NCI-H2029 treated with DMSO at 0.1 percent for 48 hours (cell line): ENCODE measurements at regions not wholly inside any gene's neighbourhood (a gene's known extent, or its start where the extent isn't known, plus 50 kb on each side); places are given as distances from the start of the nearest gene placed in this dataset.

Source experiments
- DNase-seq: peaks from one replicate; lab custom pipeline; 2025; lab: John Stamatoyannopoulos, UW

DNA sequence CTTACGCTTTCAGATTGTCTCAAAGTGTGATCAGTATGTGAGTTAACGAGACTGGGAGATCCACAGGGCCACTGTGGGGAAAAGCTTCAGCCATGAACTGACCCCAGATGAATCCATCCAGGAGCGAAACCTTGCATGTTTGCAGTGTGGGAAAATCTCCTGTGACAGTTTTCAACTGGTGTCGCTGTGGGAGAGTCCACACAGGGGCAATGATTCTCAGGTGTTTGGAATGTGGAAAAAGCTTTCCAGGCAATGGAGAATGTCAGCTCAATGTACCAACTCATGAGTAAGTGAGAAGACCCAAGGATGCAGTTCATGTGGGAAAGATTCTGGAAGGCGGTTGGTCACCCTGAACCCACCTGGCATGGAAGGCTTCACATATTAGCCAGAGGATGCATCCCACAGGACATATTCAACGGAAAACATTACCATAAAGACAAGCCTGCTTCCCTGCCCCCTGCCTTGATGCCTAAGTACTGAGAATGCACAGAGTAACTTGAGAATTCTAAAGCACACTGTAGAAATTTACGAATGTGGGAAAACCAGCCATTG, 204.1 kb upstream of the BMPER start:
- DNase-seq: no peak

DNA sequence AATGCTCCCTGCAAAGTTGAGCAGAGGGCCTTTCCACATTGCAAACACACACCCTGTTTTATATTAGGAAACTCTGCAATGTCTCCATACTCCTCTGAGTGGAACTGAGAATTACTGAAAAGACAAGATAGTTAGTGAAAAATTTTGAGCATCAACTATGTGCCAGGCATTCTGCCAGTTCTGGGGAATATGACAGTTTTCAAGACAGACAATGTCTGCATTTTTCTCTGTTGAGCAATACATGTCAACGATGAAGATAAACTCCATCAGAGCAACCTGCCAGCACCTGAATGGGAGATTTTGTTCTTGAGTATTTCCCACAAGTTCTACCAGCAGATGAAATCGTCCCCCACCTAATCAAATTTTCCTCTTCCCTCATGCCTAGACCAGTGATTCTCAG, 203.4 kb upstream of the BMPER start:
- no peak for DNase-seq

DNA sequence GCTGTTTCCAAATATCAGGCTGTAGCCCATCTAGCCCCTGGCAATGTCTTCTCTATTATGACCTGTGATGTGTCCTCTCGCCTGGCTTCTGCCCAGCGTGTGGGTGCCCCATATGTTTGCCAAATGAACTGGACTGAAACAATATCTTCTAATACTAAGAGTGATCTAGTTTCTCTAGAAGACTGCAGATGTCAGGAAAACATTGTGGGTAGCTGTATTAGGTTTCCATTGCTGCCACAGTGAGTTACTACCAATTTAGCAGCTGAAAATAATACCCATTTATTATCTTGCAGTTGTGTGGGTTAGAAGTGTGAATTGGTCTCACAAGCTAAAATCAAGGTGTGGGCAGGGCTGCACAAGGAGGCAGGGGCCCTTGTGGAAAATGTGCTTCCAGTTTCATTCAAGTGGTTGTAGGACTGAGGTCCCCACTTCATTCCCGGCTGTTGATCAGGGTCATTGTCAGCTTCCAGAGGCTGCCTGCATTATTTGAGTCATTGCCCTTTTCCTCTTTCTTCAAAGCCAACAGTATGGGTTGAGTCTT, 202.8 kb upstream of the BMPER start:
- DNase-seq: no peak

DNA sequence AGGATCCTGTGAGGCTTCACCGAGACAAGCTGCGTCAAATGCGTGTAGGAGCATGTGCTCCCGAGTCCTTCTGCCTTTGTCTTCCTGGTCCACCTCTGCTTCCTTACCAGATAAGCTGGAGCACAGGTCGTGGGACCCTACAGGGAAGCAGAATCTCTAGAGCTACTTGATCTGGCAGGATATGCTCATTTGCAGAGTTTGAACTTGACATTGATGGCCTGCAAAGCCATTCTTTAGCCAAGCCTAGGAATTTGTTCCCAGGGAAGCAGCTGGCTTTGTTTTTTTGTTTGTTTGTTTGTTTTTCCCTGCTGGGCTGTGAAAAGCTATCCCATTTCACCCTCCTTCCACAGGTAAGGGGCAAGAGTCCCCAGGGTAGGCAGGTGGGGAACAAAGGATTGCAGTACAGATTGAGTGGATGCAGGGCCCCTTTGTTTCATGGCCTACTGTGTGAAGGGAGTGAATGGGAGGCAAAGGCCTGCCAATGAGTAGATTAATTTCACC, 200.0 kb upstream of the BMPER start:
- no peak for DNase-seq

DNA sequence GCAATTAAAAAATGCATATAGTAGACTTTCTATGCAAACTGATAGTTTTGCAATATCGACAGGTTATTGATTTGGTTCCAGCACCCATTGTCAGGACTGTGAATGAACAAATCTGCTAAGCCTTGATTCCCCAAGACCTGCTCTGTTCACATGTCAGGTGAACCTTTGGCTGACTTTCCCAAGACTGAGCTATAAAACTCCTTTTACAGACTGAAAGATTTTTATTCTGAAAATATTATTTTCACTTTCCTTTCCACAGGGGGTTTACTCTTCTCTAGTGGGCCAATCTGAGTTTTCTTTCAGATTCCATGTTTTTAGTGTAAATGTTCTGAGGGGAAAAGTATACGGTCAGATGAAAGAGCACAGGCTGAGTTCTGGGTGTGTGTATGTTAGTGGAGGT, 199.2 kb upstream of the BMPER start:
- DNase-seq: no peak

DNA sequence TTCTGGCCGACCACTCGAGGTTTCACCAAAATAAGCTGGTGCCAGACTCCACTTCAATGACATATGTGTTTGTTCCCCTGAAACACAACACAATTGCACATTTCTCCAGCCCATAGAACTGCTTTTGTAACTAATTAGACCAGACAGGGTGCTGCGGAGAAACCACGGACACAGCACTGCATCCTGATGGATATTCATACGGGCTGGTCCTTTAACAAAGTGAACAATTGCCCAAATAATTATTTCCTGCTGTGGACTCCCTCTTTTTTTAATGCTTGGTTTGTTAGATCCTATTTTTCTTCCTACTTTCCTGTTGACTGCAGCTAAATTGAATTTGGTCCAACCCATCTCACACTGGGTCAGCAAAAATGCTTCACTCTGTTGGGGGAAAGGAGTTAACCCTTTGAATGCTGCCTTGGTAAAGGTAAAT, 198.6 kb upstream of the BMPER start:
- peak; percentile 74 for DNase-seq

DNA sequence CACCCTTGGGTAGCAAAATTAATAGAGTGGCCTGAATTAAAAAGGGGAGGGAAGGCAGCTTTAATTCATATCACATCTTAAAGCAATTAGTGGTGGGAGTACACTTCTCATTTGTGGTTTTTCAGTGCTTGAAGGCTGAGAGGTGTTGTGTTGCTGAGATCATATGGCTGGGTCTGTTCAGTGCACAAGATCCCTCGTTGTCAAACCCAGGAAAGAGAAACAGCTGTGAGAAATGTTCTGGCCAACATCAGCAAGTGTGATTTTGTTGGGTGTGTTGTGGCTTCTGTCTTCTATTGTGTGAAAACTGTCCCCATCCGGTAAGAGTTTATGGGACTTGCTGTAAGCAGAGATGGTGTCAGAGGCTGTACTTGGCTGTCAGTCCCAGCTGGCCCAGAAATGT, 197.9 kb upstream of the BMPER start:
- DNase-seq: peak; percentile 34

DNA sequence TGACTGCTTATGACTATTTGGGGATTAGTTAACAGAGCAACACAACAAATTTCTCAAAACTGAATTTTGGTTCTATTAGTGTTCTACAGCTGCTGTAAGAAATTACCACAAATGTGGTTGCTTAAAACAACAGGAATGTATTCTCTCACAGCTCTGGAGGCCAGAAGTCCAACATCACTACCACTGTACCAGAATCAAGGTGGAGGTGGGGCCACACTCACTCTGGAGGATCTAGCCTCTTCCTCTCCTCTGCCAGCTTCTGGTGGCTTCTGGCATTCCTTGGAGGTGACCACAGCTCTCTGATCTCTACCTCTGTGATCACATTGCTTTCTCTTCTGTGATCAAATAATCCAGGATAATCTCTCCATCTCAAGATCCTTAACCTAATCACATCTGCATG, 194.7 kb upstream of the BMPER start:
- DNase-seq: no peak

DNA sequence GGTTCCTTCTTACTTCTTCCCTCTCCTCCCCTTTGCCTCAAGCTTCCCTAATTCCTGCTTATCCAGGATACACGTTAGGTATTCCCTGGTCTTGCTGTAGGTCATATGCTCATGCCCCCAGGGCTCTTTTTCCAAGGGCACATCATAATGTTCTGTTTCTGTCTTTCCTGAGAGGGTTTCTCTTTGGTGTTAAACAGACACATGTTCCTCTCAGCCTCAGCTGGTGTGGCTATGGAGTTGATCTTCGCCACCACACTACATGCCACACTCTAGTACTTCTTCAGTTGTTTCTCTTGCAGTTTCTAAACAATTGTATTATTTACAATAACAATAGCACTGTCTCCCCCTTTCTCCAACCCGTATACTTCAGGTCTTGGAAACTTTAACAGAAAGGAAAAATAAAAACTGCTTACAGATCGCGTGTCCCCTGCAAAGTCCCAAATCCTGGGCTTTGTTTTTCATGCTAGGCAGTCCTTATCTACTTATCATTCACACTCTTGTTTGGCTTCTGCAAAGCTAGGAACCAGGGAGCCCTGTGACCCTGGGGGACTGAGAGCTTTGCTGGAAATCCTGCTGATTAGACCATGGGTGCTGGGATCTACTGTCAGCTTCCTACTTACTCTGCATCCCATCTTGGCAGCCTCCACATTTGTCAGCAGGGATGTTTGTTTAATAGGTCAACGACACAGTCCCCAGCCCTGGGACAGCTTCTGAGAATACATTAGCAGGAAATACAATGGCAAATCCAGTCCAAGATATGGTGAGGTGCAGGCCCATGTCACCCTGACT, 193.9 kb upstream of the BMPER start:
- no peak for DNase-seq

DNA sequence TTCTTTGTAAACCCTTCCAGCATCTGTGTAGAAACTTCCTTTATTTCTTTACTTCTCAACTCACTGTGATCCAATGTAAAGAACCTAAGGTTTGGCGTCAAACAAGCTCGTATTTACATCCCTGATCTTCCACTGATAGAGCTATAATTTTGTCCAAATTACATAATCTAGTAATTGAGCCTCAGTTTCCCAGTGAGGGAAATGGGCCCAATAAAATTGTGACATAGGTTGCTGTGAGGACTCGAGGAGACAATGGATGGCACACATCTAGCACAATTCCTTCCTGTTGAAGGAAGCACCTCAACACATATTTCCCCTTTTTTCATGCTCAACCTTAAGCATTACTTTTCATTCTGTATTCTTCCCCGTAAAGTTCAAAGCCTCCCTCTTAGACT, 193.3 kb upstream of the BMPER start:
- no peak for DNase-seq

DNA sequence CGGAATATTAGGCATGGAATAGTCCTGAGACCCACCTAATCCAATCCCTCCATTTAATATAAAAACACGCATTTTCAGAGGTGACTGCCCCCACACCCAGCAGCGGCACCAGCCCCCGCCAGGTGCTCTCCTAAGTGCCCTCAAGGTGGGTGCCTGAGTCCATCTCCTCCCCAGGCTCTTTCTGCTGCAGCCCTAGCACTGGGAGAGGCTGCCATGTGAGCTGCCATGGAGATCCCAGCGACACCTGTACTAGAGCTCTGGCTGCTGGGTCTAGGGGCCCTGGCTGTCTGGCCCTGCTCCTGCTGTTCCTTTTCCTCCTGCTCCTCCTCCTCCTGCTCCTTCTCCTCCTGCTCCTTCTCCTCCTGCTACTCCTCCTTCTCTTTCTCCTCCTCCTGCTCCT, 191.1 kb upstream of the BMPER start:
- DNase-seq: no peak

DNA sequence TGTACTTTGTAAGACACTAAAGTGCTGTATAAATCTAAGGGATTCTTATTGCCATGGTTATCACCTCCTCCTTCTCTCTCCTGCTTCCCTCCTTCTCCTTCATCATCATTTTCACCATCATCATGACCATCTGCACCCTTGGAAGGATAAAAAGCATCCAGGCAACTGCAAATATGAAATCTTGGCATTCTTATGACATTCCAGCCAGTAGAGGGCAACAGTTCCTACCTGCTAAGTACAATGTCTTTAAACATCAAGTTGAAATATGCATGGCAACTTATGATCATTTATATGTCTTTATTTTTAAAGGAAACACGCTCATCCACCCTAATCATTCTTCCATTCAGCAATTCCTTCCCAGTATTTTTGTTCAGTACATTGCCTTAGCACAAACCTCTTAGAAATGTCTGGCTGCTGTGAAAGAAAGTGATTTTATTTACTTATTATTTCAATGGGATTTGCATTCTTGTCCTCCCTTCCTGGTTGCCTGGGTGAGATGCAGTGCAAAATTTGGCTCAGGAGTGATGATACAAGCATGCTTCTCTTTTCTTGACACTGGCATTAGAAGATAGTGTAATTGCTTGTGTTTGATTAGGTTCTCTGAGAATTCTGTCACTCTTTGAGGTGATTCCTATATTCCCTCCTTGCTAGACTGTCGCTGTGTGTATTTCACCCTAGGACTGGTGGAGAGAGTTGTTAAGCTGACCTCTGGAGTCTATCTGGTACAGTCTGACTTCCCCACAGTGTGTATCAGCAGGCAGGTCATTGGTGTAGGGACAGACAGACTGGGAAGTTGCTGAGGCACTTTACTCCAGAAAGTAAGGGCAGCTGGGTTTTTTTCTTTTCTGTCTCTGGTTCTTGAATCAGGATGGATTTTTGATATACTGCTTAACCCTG, 188.5 kb upstream of the BMPER start:
- DNase-seq: no peak

DNA sequence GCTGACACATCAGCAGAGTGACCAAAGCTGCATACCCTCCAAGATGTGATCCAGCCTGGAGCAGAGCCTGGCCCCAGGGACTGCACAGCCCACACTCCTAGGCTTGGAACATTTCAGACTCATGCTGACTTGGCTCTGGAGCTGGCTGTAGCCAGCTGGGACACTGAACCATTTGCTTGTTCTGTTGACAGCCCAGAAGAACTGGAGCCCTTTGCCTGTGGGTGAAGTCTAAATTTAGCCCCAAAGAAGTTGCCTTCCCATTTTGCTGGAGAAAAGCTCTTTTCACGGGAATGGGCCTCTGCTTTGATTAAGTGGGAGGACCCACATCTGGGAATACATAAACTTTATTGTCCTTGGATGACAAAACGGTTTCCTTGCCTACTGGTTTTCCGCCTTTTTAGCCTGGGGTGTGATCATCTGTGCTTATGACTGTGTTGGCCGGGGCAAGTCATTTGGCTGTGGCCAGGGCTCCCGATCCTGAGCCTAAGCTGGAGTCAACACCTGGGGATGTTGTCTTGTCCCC, 186.2 kb upstream of the BMPER start:
- no peak for DNase-seq

DNA sequence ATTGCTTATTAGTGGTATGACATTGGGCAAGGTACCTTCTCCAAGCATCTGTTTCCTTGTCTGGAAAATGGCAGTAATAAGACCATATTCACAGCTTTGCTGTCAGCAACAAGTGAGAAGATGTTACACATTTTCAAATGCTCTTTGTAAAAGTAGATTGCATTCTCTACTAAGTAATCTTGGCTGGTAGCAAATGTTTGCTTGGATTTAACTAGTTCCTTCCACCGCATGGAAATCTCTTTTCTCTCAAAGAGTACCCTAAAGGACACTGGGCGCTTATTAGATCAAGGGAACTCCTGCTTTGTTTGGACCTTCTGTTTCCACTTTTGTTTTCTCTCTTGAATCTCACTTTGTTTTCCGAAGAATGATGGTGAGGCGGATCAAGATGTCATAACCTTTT, 185.2 kb upstream of the BMPER start:
- DNase-seq: no peak

DNA sequence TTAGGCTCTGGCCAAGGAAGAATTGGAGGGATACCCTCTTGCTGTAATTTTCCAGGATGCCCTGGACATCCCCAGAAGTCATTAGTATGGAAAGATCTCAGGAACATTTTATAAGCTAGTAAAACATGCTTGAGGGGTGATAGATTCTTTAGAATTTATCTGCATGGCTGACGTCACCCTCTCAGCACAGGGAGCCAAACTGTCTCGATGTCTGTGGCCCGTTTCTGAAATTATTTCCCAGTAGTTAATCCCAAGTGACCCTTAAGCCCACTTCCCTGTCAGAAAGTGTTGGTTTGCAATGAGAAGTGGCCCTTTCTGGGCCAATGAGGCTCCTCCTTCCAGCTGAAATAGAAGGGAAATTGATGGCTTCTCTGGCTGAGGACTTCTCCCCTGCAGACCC, 184.5 kb upstream of the BMPER start:
- no peak for DNase-seq

DNA sequence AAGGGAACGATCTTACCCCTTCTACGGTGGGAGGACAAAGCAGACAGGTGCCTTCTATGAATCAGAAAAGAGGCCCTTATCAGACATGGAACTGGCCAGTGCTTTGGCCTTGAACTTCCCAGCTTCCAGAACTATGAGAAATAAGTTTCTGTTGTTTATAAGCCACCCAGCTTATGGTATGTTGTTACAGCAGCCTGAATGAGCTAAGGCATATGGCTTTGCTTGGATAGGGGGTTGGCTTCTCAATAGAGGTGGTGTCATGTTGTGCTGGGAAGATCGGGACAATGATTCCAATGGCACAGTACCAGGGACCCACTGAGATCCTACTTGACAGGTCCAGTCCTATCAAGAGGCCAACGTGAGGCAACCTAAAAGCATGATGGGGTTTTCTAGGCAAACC, 183.4 kb upstream of the BMPER start:
- no peak for DNase-seq

DNA sequence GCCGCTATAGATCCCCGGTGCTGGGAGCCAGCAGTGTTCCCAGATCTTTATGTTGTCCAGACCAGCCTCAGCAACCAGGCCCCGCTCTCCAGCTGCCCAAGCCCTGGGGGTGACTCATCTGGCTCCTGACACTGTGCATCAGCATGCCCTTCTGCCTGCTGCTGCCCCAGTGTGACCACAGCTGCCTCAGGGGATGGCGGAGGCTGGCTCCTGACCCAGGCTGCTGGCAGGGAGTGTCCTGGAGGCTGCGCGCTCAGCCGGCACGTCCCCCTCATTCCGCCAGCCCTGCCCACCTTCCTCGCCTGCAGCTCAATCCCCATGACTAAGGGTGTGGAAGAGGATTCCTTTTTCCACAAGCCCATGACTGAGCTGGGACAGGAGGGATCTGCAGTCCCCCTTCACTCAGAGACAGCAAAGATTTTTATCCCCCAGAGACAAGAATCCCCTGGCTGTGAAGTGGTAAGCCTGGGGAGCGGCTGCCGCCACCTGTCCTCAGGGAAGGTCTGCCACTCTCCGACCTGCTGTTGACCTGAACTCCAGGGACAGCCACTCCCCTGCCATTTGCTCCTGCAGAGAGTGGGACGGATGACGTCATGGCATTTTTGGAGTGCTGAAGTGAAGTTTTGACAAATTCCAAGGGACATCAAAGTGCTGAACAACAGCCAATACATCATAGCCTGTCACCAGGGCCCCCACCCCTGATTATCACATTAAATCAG, 182.8 kb upstream of the BMPER start:
- no peak for DNase-seq

DNA sequence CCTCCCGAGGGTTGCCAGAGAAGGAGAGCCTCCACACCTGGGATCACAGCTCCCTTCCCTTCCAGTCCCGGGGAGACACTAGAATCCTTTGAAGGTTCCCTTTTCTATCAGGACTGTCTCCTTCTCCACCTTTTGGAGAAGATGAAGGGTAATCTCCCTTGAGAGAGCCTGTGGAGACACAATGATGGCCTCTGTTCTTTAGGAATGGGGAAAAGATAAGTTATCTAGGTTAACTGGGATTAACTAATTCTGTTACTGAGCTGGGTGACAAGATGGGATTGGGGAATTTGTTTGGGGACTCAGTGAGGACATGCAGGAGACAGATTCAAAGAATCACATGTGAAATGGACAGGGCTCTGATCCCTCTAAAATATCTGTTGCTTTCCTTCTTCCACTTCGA, 181.1 kb upstream of the BMPER start:
- DNase-seq: no peak

DNA sequence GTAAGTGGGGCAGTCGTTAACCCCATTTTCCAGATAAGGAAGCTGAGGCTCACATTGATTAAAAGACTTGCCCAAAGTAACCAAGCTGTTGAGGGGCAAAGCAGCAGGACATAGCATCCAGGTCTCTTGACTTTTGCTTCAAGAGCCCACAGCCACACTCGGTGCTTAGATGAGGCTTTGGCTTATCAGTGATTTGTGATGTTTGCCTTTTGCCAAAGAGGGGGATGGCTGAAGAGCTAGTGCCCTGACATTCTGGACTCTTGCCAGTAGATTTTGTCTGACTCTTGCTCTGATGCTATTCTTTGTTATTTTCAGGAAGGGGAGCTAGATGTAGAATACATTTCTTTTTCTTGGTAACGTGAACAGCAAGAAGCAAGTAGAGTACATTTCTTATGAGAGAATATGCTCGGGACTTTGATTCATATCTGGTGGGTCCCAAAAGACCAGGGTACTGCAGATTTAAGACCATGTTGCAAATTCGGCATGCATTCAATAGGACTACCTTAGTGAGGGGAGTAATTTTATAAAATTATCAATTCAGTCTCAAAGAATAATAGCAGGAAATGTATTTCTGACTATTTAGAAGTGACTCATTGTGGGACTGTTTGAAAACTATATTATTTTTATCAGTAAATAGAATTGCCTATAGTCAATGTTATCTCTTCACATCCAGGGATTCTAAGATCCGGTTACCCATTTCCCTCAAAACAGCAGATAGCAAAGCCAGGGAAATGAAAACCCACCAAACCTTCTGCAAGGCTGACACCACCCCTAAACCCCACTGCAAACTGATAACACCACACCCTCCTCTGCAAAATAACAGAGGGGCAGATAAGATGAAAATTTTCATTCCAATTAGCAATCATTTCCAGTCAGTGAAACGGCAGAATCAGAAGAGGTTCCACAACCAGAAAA, 180.0 kb upstream of the BMPER start:
- DNase-seq: peak; percentile 53

DNA sequence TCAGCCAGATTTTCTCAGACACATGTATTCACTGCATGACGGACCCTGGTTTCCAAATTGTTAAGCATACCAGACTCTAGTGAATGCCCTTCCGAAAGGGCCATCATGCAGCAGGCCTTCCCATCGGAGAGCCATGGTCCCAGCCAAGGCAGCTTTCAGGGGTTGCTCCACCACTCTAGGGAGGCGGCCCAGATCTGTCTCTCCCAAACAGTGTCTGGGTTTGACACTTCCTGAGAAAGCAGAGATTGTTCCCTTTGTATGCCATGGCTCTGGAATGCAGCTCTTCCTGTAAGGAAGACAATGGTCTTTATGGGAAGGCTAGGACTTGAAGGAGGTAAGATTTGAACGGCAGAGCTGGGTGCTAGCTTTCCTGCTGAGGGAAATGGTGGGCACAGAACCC, 178.8 kb upstream of the BMPER start:
- DNase-seq: no peak

DNA sequence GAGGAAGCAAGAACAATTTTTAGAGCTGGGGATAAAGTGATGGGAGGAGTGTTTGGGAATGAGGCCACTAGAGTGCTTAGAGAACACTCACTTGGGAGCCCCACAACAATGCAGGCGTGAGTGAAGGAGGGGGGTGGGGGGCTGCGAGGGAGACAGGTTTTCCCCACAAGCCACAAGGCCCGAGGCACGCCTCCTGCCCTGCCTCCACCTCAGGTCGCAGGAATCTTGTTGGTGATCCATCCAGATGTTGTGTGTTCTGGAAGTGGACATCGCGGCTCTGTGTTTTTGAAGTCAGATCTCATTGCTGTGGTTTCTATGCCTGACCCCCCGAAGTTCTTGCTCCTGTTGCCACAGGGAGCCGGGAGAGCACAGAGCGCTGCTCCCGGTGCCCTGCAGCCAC, 178.0 kb upstream of the BMPER start:
- no peak for DNase-seq
